ENCODE measurements at regions not wholly inside any gene's neighbourhood (a gene's known extent, or its start where the extent isn't known, plus 50 kb on each side); places are given as distances from the start of the nearest gene placed in this dataset.

GRCh38 chr16:76755496-76755895 lies 435.5 kb upstream of the MON1B start:
- H3K27ac Mint-ChIP-seq = no peak overlapping the region
- H3K27me3 Mint-ChIP-seq = no peaks in the 10 kb centered on the region
- H3K36me3 Mint-ChIP-seq = no peaks in the 10 kb centered on the region

DNA sequence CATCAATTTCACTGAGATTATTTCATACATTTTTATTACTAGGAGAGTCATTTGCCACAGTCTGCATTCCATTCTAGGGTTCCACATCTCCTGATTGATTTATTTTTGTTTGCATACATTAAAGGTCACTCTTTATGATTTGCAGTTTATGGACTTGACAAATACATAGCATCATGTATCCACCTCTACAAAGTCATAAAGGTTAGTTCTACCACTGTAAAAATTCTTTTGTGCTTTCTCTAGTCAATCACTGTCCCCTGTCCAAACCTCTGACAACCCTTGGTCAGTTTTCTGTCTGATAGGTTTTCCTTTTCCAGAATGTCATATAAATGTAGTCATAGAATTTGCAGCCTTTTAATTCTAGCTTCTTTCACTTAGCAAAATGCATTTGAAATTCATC lies 434.6 kb upstream of the MON1B start:
- DNase-seq (no peak), ATAC-seq (no peak)
- CTCF ChIA-PET = no interaction called here
- H3K4me1 Mint-ChIP-seq = no peaks in the 10 kb centered on the region
- no peak overlapping the region for H3K27ac Mint-ChIP-seq
- no peaks in the 10 kb centered on the region for H3K36me3 Mint-ChIP-seq
- peaks cover 11% of the 10 kb centered on the region for H3K9me3 Mint-ChIP-seq (ENCODE audit: low read depth)
- no peaks in the 10 kb centered on the region for H3K27me3 Mint-ChIP-seq
- H3K4me3 Mint-ChIP-seq = no peak overlapping the region

More at GRCh38 chr16:76755496-76755895, 435.5 kb upstream of the MON1B start:
- no peak for DNase-seq
- Mint-ChIP-seq H3K4me3 (no peak overlapping the region), H3K9me3 (ENCODE audit: low read depth) (peaks cover 9% of the 10 kb centered on the region), H3K4me1 (no peaks in the 10 kb centered on the region)
- no peak for ATAC-seq
- CTCF ChIA-PET = no interaction called here

DNA sequence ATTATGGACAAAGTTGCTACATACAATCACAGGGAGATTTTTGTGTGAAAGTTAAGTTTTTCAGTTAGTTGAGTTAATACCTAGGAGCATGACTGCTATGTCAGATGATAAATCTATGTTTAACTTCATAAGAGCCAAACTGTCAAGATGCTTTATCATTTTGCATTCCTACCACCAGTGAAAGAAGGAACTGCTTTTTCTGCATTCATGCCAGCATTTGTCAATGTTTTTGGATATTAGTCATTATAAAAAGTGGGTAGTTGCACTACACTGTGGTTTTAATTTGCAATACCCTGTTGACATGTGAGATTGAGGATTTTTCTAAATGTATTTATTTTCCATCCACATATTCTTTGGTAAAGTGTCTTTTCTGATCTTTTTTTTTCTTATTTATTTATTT lies 434.0 kb upstream of the MON1B start:
- CTCF ChIA-PET = no interaction called here

DNA sequence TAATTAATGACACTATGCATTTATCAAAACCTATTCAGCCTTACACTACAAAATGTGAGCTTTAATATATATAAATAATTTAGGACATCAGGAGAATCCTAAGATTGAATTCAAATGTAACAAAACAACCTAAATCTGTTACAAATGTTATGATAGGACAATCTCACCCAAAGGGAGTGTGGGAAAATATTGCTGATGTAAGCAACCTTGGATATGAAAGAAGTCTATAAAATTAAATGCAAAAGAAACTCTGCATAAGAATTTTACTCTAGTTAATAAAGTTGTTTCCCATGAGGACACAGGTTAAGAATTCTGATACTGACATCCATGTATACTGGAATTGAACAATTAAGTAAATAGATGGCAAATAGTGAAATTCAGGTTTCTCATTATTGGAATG lies 424.5 kb upstream of the MON1B start:
- H3K4me1 Mint-ChIP-seq = no peaks in the 10 kb centered on the region
- CTCF ChIA-PET = no interaction called here
- DNase-seq = no peak
- no peak overlapping the region for H3K4me3 Mint-ChIP-seq
- no peak overlapping the region for H3K27ac Mint-ChIP-seq
- H3K27me3 Mint-ChIP-seq = no peaks in the 10 kb centered on the region
- no peak for ATAC-seq
- H3K36me3 Mint-ChIP-seq = no peaks in the 10 kb centered on the region
- peaks cover 11% of the 10 kb centered on the region for H3K9me3 Mint-ChIP-seq (ENCODE audit: low read depth)

More for the DNA sequence above, 434.0 kb upstream of the MON1B start:
- Mint-ChIP-seq H3K27me3 (no peaks in the 10 kb centered on the region), H3K36me3 (no peaks in the 10 kb centered on the region), H3K9me3 (ENCODE audit: low read depth) (peaks cover 11% of the 10 kb centered on the region), H3K27ac (no peak overlapping the region), H3K4me1 (no peaks in the 10 kb centered on the region), H3K4me3 (no peak overlapping the region)
- DNase-seq = no peak
- no peak for ATAC-seq

- no peak overlapping the region for H3K4me3 Mint-ChIP-seq
- H3K4me1 Mint-ChIP-seq = no peaks in the 10 kb centered on the region
- H3K36me3 Mint-ChIP-seq = no peaks in the 10 kb centered on the region
- H3K27me3 Mint-ChIP-seq = no peaks in the 10 kb centered on the region
- DNase-seq = no peak
- no peak for ATAC-seq
- H3K9me3 Mint-ChIP-seq (ENCODE audit: low read depth) = peaks cover 10% of the 10 kb centered on the region
- CTCF ChIA-PET = no interaction called here
- no peak overlapping the region for H3K27ac Mint-ChIP-seq
These were observed 422.7 kb upstream of the MON1B start for GRCh38 chr16:76768316-76768715.

DNA sequence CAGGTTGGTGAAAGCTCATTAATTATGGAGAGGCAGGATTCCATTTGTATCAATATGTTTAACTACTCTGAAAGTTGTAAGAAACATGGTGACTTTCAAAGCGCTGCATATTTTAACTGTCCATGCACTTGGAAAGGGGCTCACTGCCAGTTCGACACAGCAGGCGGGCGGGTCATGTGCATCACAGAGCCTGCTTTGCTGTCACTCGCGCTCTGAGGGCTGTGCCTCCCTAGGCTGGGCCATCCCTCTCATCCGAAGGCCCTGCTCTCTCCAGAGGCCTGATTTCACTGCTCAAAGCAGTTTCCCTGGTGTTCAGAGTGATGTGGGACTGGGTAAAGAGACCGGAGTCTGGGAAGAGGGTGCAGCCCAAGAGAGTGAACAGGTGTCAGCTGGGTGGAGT lies 422.0 kb upstream of the MON1B start:
- DNase-seq (no peak), ATAC-seq (no peak)
- no peak overlapping the region for H3K4me3 Mint-ChIP-seq
- peaks cover 12% of the 10 kb centered on the region for H3K9me3 Mint-ChIP-seq (ENCODE audit: low read depth)
- CTCF ChIA-PET = no interaction called here
- H3K4me1 Mint-ChIP-seq = no peaks in the 10 kb centered on the region
- H3K36me3 Mint-ChIP-seq = no peaks in the 10 kb centered on the region
- H3K27me3 Mint-ChIP-seq = no peaks in the 10 kb centered on the region
- H3K27ac Mint-ChIP-seq = no peak overlapping the region

DNA sequence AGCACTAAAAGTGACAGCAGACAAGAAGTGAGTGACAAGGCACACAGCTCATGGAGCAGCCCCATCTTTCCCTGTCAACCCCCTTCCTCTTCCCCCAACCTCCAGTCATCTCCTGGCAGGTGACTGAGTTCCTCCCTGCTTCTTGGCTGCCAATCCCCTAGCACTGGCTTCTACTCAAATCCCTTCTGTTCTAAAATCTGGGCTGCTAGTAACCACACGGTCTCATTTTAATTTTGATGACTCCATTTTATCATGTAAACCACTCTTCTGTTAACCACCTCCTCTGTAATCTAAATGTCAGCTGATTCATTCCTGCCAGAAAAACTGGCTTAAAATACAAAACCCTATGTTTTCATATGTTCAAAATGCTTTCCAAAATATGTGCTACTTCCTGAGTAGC lies 419.8 kb upstream of the MON1B start:
- no peak for DNase-seq
- Mint-ChIP-seq H3K9me3 (ENCODE audit: low read depth) (peaks cover 11% of the 10 kb centered on the region), H3K4me3 (no peak overlapping the region), H3K27ac (no peak overlapping the region), H3K27me3 (no peaks in the 10 kb centered on the region), H3K4me1 (no peaks in the 10 kb centered on the region), H3K36me3 (no peaks in the 10 kb centered on the region)
- ATAC-seq = no peak
- CTCF ChIA-PET = no interaction called here

- H3K9me3 Mint-ChIP-seq (ENCODE audit: low read depth) = peaks cover 9% of the 10 kb centered on the region
- DNase-seq = no peak
- H3K36me3 Mint-ChIP-seq = no peaks in the 10 kb centered on the region
- CTCF ChIA-PET = no interaction called here
- no peaks in the 10 kb centered on the region for H3K4me1 Mint-ChIP-seq
- no peaks in the 10 kb centered on the region for H3K27me3 Mint-ChIP-seq
- H3K27ac Mint-ChIP-seq = no peak overlapping the region
- ATAC-seq = no peak
- no peak overlapping the region for H3K4me3 Mint-ChIP-seq
These were observed 413.1 kb upstream of the MON1B start for GRCh38 chr16:76777721-76778465.

DNA sequence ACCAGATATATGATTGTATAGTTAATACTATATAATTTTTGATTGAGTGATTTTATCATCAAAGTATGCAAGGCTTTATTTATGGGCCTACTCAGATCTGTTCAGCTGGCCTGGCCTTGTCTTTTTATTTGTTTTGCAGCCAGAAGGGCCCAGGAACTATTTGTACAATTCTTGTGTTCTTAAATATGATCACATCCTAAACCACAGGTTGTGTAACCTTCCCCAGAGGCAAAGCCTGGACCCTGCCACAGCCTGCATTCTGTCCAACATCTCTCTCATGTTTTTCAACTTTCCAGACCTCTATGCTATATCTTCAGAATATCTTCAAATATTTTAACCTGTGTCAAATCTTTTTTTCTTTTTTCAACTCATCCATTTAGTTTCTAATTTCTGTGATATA lies 410.4 kb upstream of the MON1B start:
- ATAC-seq (no peak), DNase-seq (no peak)
- Mint-ChIP-seq H3K9me3 (ENCODE audit: low read depth) (peaks cover 6% of the 10 kb centered on the region), H3K4me1 (no peaks in the 10 kb centered on the region), H3K27ac (no peak overlapping the region), H3K36me3 (no peaks in the 10 kb centered on the region), H3K27me3 (no peaks in the 10 kb centered on the region), H3K4me3 (no peak overlapping the region)
- CTCF ChIA-PET = no interaction called here

GRCh38 chr16:76784530-76784929 lies 406.5 kb upstream of the MON1B start:
- ATAC-seq (no peak), DNase-seq (no peak)
- CTCF ChIA-PET = no interaction called here
- H3K27ac Mint-ChIP-seq = no peak overlapping the region
- H3K9me3 Mint-ChIP-seq (ENCODE audit: low read depth) = peaks cover 12% of the 10 kb centered on the region
- H3K4me3 Mint-ChIP-seq = no peak overlapping the region
- no peaks in the 10 kb centered on the region for H3K36me3 Mint-ChIP-seq
- H3K4me1 Mint-ChIP-seq = no peaks in the 10 kb centered on the region
- H3K27me3 Mint-ChIP-seq = no peaks in the 10 kb centered on the region

GRCh38 chr16:76787394-76787793 lies 403.6 kb upstream of the MON1B start:
- Mint-ChIP-seq H3K27me3 (no peaks in the 10 kb centered on the region), H3K36me3 (no peaks in the 10 kb centered on the region), H3K4me1 (no peaks in the 10 kb centered on the region), H3K9me3 (ENCODE audit: low read depth) (peaks cover 19% of the 10 kb centered on the region), H3K4me3 (no peak overlapping the region), H3K27ac (no peak overlapping the region)
- DNase-seq (no peak), ATAC-seq (no peak)
- CTCF ChIA-PET = no interaction called here

DNA sequence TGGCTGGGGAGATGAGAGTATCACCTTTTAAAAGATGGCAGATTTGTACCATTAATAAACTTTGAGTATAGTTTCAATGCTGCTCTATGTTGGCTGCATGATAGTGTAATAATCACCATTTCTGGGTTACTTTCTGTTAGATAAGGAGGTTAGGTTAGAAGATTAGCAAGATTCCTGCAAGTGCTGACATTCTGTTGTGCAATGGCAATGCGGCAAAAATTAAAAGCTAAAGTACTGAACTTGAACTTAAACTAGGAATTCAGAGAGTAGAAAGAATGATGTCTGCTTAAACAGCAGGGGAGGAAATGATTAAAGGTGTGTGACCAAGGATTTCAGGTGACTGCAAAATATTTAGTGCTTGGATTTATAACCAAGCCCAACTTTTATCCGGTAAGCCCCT lies 399.8 kb upstream of the MON1B start:
- H3K9me3 Mint-ChIP-seq (ENCODE audit: low read depth) = peaks cover 18% of the 10 kb centered on the region
- DNase-seq = no peak
- no peaks in the 10 kb centered on the region for H3K36me3 Mint-ChIP-seq
- H3K4me1 Mint-ChIP-seq = no peaks in the 10 kb centered on the region
- CTCF ChIA-PET = no interaction called here
- H3K27ac Mint-ChIP-seq = no peak overlapping the region
- no peak for ATAC-seq
- no peaks in the 10 kb centered on the region for H3K27me3 Mint-ChIP-seq
- H3K4me3 Mint-ChIP-seq = no peak overlapping the region

DNA sequence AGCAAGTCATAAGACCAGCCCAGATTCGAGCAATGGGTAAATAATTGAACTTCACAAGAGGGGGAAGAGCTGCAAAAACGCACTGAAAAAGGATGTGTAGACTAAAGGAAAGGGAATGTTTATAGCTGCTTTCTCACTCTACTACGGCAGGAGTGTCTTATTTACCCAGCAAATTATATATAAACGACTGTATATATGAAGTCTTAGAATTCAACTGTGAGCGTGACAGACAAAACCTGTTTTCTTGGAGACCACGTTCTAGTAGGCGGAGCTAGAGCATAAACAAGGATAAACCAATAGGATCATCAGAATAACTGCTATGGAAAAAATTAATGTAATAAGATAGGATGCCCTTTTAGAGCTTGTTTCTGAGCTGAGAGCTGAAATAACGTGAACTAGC lies 394.6 kb upstream of the MON1B start:
- Mint-ChIP-seq H3K9me3 (ENCODE audit: low read depth) (peaks cover 4% of the 10 kb centered on the region), H3K27ac (no peak overlapping the region), H3K36me3 (no peaks in the 10 kb centered on the region), H3K4me1 (no peaks in the 10 kb centered on the region), H3K27me3 (no peaks in the 10 kb centered on the region), H3K4me3 (no peak overlapping the region)
- DNase-seq = no peak
- CTCF ChIA-PET = no interaction called here
- ATAC-seq = no peak

- CTCF ChIA-PET = no interaction called here
- DNase-seq (no peak), ATAC-seq (no peak)
- no peaks in the 10 kb centered on the region for H3K27me3 Mint-ChIP-seq
- H3K27ac Mint-ChIP-seq = no peak overlapping the region
- no peaks in the 10 kb centered on the region for H3K36me3 Mint-ChIP-seq
- H3K4me1 Mint-ChIP-seq = no peaks in the 10 kb centered on the region
- H3K4me3 Mint-ChIP-seq = no peak overlapping the region
- peaks cover 5% of the 10 kb centered on the region for H3K9me3 Mint-ChIP-seq (ENCODE audit: low read depth)
These were observed 394.0 kb upstream of the MON1B start for GRCh38 chr16:76796978-76797377.

GRCh38 chr16:76797457-76797856 lies 393.5 kb upstream of the MON1B start:
- H3K9me3 Mint-ChIP-seq (ENCODE audit: low read depth) = peaks cover 7% of the 10 kb centered on the region
- H3K27me3 Mint-ChIP-seq = no peaks in the 10 kb centered on the region
- CTCF ChIA-PET = no interaction called here
- no peak for ATAC-seq
- no peak overlapping the region for H3K27ac Mint-ChIP-seq
- DNase-seq = no peak
- H3K36me3 Mint-ChIP-seq = no peaks in the 10 kb centered on the region
- H3K4me1 Mint-ChIP-seq = no peaks in the 10 kb centered on the region
- no peak overlapping the region for H3K4me3 Mint-ChIP-seq
